D721Med (cell line): ENCODE measurements at regions not wholly inside any gene's neighbourhood (a gene's known extent, or its start where the extent isn't known, plus 50 kb on each side); places are given as distances from the start of the nearest gene placed in this dataset.

Source experiments
- DNase-seq: peaks from one replicate; pipeline ENCODE4 v3.0.0; 2011; ENCODE audit warnings: low spot score; ENCODE audit not compliant: insufficient read length
- FAIRE-seq: peaks from 2 replicates; lab custom pipeline; 2011; peaks lifted over from hg19 to GRCh38; lab: Jason Lieb, UNC
- CTCF ChIP-seq: IDR thresholded peaks from 2 replicates; pipeline ENCODE4 v1.5.1; 2012; ENCODE audit warnings: mild to moderate bottlenecking, control low read depth; ENCODE audit not compliant: insufficient read depth; ENCODE audit errors: missing control alignments

- TF ChIP-seq CTCF: no peak
- FAIRE-seq (no peak), DNase-seq (no peak)
Observed at GRCh38 chr7:16301291-16301690, 120.0 kb downstream of the CRPPA start.

- FAIRE-seq (no peak), DNase-seq (no peak)
- no peak for TF ChIP-seq CTCF
Observed at GRCh38 chr7:16300361-16300895, 120.9 kb downstream of the CRPPA start.

GRCh38 chr7:16299853-16300252, 121.5 kb downstream of the CRPPA start:
- TF ChIP-seq CTCF: no peak
- DNase-seq: no peak
- peak; percentile 29 for FAIRE-seq

GRCh38 chr7:16298221-16298620, 123.1 kb downstream of the CRPPA start:
- FAIRE-seq (no peak), DNase-seq (no peak)
- no peak for TF ChIP-seq CTCF

GRCh38 chr7:16295558-16295957, 125.8 kb downstream of the CRPPA start:
- TF ChIP-seq CTCF: no peak
- DNase-seq (no peak), FAIRE-seq (no peak)

GRCh38 chr7:16293669-16294425, 127.5 kb downstream of the CRPPA start:
- FAIRE-seq (no peak), DNase-seq (no peak)
- no peak for TF ChIP-seq CTCF

GRCh38 chr7:16284581-16284980, 136.8 kb downstream of the CRPPA start:
- FAIRE-seq (peak; percentile 55), DNase-seq (no peak)
- no peak for TF ChIP-seq CTCF
